Posterior vena cava (tissue), 2 donors: ENCODE measurements at regions not wholly inside any gene's neighbourhood (a gene's known extent, or its start where the extent isn't known, plus 50 kb on each side); places are given as distances from the start of the nearest gene placed in this dataset.

Source experiments
- DNase-seq: peaks from one replicate; pipeline ENCODE4 v3.0.0-alpha.2; 2020; ENCODE audit warnings: low spot score
- intact Hi-C, 2 donors: fragments of 100-400 bp; cut with DNase I; formaldehyde crosslinking; loops; one replicate each; pipeline versions ENCODE4 v1.14.1 to v1.14.2; 2022 to 2023
- donor health status: DM: yes; HTN: yes; CAD: no.
- donor health status: DM: yes; HTN: yes; CAD: no.

DNA sequence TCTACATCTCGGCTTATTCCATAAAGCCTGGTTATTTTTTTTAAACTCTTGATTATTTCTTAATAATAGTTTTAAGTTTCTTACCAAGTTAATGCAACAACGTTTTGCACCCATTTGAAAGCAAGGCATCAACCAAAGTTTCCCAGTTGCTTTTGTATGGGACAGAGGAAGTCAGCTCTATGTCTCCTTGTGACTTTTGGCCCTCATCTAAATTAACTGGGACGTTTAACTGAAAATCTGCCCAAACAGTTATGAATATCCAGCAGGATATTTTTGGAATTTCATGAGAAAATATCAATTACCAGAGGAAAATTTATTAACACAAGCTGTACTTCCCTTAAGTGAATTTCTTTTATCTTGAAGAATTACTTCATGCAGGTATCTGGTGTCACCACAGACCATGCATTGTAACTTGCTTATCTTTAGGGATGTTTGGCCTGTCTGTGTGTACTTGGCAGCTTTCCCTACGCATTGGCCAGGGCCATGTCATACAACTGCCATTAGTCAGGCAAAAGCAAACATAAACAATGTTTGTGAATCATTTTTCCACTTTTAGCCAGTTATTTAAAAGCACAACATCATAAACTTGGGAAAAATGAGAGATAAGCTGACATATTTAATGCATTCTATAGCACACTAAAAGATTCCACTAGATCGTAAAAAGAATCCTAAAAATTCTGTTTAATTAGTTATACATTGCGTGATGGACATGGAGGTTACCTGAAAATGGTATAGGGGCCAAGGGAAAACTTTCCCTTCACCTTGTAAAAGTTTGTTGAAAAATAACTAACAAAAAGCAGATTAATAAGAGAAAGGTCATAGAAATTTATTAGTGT, 101.4 kb upstream of the PDE5A start:
- intact Hi-C loops, result no loop called here

GRCh38 chr4:119728692-119729593, 100.3 kb upstream of the PDE5A start:
- DNase-seq, result no peak
- intact Hi-C loops, result no loop called here

More for the DNA sequence above, 101.4 kb upstream of the PDE5A start:
- DNase-seq, result no peak

- DNase-seq, result no peak
- intact Hi-C loops, result no loop called here
Observed at GRCh38 chr4:119728185-119728584, 99.6 kb upstream of the PDE5A start.

DNA sequence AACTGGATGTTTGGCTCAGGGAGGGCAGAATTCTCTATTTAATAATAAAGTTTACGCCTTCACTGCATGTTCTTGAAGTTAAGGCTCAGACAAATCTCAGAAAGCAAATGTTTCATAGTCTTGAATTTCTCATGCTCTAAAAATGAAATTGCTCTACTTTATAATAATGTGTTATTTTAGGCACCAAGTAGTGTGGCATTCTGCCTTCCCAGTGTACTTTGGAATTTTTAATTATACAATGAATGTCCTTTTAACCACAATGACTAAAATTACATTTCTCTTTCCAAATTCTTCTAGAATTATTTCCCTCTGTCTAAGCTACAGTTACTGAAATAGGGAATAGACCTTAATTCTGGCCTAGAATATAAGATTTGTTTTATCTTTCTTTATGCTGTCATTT, 97.9 kb upstream of the PDE5A start:
- DNase-seq, result no peak
- intact Hi-C loops, result no loop called here

GRCh38 chr4:119725688-119726330, 97.2 kb upstream of the PDE5A start:
- intact Hi-C loops, result no loop called here
- no peak for DNase-seq

- DNase-seq, result no peak
- intact Hi-C loops, result no loop called here
Observed at GRCh38 chr4:119725011-119725410, 96.4 kb upstream of the PDE5A start.

GRCh38 chr4:119722670-119723069, 94.1 kb upstream of the PDE5A start:
- intact Hi-C loops, result no loop called here
- no peak for DNase-seq

DNA sequence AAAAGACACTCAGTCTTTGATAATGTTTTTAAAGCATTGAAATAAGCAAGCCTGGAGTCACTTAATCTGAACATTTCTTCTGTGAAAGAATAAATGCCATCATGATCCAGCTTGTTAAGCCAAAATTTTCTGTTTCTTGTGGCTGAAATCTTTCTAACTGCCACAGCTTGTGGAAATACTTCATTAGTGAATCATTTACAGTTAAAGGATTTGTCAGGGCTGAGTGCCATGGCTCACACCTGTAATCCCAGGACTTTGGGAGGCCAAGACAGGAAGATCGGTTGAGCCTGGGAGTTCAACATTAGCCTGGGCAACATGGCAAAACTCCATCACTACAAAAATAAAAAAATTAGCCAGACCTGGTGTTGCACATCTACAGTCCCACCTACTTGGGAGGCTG, 93.3 kb upstream of the PDE5A start:
- intact Hi-C loops, result no loop called here

DNA sequence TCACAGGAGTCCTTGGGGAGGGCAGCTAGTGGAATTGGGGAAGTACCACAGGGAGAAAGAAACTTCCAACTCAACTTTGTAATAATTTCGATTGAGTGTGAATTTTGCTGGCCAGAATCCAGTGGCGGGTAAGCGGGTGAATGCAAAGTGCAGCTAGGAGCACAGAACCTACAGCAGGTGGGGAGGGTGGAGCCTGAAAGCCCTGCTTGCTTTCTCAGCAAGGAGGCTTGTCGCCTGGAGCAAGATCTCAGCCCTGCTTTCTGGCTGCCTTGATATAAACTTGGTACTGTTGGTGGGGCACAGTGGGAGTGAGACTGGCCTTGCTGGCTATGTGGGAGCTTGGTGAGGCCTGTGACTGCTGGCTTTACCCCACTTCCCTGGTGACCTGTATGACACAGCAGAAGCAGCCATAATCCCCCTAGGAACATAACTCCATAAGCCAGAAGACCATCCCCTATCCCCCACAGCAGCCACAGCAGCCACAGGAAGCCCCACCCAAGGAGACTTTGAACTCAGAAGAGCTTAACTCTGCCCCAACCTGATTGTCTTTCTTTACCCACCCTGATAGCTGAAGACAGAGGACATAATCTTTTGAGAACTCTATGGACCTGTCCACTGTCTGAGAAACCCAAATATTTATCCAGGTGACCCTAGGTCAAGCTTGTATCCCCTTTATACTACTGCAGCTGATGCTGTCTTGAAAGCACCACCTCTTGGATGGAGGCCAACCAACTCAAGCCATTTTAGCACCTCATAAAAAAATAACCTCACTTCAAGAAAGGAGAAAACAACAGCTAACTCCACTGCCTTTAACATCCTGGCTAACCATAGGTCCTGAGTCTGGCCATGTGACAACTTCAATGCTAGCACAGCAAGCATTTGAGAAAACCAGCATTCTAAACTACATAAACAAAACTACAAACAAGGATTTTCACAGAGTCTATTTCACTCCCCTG, 87.2 kb upstream of the PDE5A start:
- DNase-seq, result no peak
- intact Hi-C loops, result no loop called here

More for the DNA sequence above, 93.3 kb upstream of the PDE5A start:
- no peak for DNase-seq

- DNase-seq, result no peak
- intact Hi-C loops, result no loop called here
Observed at GRCh38 chr4:119709418-119709817, 80.8 kb upstream of the PDE5A start.

DNA sequence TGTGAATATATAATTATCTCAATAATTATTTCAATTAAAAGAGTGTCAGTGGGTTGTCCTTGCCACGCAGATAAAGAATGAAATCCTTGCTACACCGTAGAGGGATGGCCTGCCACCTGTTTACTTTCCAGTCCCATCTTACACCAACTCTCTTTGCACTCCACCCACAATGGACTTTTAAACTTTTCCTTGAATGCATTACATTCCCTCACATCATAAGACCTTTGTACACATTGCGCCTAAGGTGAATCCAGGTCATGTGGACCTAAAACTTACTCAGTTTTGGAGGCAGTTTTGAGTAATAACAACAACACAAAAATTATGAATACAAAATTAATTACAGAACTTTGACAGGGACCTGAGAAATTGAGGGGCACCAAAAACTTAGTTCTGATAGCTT, 78.7 kb upstream of the PDE5A start:
- intact Hi-C loops, result no loop called here
- DNase-seq, result no peak

GRCh38 chr4:119706804-119707203, 78.2 kb upstream of the PDE5A start:
- intact Hi-C loops, result no loop called here
- no peak for DNase-seq

GRCh38 chr4:119697887-119698393, 69.3 kb upstream of the PDE5A start:
- DNase-seq, result no peak
- intact Hi-C loops, result no loop called here

GRCh38 chr4:119696963-119697362, 68.4 kb upstream of the PDE5A start:
- intact Hi-C loops, result no loop called here

GRCh38 chr4:119695216-119695615, 66.6 kb upstream of the PDE5A start:
- intact Hi-C loops, result no loop called here
- no peak for DNase-seq

More at GRCh38 chr4:119696963-119697362, 68.4 kb upstream of the PDE5A start:
- DNase-seq, result no peak

DNA sequence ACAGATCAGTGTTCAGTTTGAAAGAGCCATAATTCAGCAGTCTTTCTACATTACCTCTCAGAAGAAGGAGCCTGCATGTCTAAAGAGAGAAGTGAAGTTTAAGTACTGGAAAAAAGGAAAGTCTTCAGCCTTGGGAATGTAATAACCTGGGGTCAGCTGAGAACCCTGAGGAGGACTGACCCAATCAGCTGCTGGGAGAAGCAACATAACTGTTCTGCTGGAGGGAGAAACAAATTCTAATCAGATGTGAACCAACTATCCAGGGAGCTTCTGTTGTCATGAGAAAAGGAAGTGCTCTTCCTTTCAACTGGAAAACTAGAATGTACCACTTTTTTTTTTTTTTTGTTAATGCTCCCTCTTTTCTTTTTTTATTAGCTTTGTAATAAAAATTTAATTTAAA, 64.5 kb upstream of the PDE5A start:
- no peak for DNase-seq
- intact Hi-C loops, result no loop called here

GRCh38 chr4:119692001-119692400, 63.4 kb upstream of the PDE5A start:
- no peak for DNase-seq
- intact Hi-C loops, result no loop called here

DNA sequence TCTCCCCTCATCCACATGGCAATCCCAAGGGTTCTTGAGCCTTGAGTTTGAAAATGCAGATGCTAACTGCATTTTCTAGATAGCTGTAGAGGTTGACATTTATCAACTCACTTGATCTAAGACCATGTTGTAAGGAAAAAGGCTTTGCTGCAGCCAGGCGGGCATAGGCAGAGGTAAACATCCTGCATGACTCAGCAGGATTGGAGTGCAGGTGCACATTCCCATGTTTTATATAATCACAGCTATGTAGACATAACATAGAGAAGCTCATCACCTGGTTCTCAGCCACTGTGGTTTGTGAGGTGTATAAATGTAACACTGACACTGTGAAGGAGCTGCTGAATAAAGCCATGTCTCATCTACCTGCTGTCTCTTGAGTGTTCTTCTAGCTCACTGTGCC, 62.3 kb upstream of the PDE5A start:
- no peak for DNase-seq
- intact Hi-C loops, result no loop called here

DNA sequence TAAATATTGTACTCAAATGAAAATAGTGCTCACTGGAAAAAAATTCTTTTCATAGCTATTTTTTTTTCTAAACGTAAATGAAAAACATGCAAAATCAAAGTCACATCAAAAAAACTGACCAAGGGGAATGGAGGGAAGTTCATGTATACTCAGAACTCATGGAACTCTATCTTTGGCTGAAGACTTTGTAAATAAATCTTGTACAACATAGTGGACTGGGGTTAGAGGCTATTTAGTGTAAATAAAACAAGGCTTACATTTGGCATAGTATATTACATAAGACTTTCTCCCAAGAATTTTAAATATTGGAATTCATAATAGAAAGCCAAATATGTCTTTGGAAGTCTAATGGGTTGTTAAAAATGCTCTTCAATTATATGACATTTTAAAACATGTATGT, 59.8 kb upstream of the PDE5A start:
- no peak for DNase-seq

More for the DNA sequence above, 59.8 kb upstream of the PDE5A start:
- intact Hi-C loops, result no loop called here
